ENCODE measurements at regions not wholly inside any gene's neighbourhood (a gene's known extent, or its start where the extent isn't known, plus 50 kb on each side); places are given as distances from the start of the nearest gene placed in this dataset.

GRCh38 chr2:122750095-122750494 lies 994.6 kb downstream of the TSN start:
- H3K9ac ChIP-seq (replicated peaks in 1 of 4; ENCODE audit: extremely low read depth in 1 of 4, low read depth in 3 of 4, low read length in 3 of 4): no peak overlapping the region
- FAIRE-seq: no peak
- POLR2A ChIA-PET (ENCODE audit: partially characterized antibody): no interaction called here

More at GRCh38 chr2:122750095-122750494, 994.6 kb downstream of the TSN start:
- no peaks in the 10 kb centered on the region for H4K20me1 ChIP-seq (replicated peaks in 1 of 2; ENCODE audit: control insufficient read depth in 1 of 2, insufficient read depth in 2 of 2, low read length in 2 of 2)
- CTCF ChIA-PET (ENCODE audit: partially characterized antibody): interaction anchor here (1.5 kb wide), 1 partner anchor 21 kb away, joined by 4 read pairs; no protein-coding TSS in a partner anchor
- H4K8ac ChIP-seq (ENCODE audit: extremely low read depth, insufficient read depth, low read length): no peak overlapping the region
- no peaks in the 10 kb centered on the region for H3K9me3 ChIP-seq (ENCODE audit: insufficient read depth in 2 of 2, low read depth in 1 of 2, low read length in 1 of 2)
- no peak overlapping the region for H3K14ac ChIP-seq (ENCODE audit: insufficient read length)
- H3K18ac ChIP-seq (ENCODE audit: extremely low read depth, low read length): no peak overlapping the region
- H3K27ac ChIP-seq (ENCODE audit: low read depth, low read length): no peak overlapping the region
- H2BK120ac ChIP-seq (replicated peaks; ENCODE audit: low read depth, low read length): no peak overlapping the region
- no peak overlapping the region for H2BK15ac ChIP-seq (ENCODE audit: low read length)
- no peak overlapping the region for H2AK5ac ChIP-seq (ENCODE audit: low read depth, low read length)
- H3K4me3 ChIP-seq (ENCODE audit: extremely low read depth in 1 of 4, insufficient read depth in 2 of 4, low read depth in 3 of 4, low read length in 4 of 4): no peak overlapping the region
- no peak overlapping the region for H3K4me2 ChIP-seq (ENCODE audit: insufficient read depth in 1 of 2, low read depth in 2 of 2, low read length in 2 of 2)
- no peaks in the 10 kb centered on the region for H3K23me2 ChIP-seq (ENCODE audit: low read depth, low read length)
- H3K4ac ChIP-seq (replicated peaks; ENCODE audit: insufficient read length, low read depth, low read length): no peak overlapping the region
- H3K56ac ChIP-seq (replicated peaks; ENCODE audit: insufficient read length, low read depth, low read length): no peak overlapping the region
- 94% methylated on average over 1 of the region's 1 CpG; no CpG with 5 or more reads in 1 of the 2 experiments for WGBS, 2 experiments (ENCODE audit: extremely low coverage in 1 of 2, insufficient coverage in 1 of 2, insufficient read length in 1 of 2, insufficient replicate concordance in 2 of 2, low coverage in 1 of 2, low lambda C conversion rate in 2 of 2, missing lambda C conversion rate in 1 of 2)
- DNase-seq (ENCODE audit: low read depth in 1 of 2, low spot score in 2 of 2): no peak
- TF ChIP-seq, protein P1, sequence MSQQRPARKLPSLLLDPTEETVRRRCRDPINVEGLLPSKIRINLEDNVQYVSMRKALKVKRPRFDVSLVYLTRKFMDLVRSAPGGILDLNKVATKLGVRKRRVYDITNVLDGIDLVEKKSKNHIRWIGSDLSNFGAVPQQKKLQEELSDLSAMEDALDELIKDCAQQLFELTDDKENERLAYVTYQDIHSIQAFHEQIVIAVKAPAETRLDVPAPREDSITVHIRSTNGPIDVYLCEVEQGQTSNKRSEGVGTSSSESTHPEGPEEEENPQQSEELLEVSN (IDR thresholded peaks at IDR 0.05): no peak
- TF ChIP-seq USF2 (IDR thresholded peaks at IDR 0.05; ENCODE audit: low read length) (no peak), KDM5A (IDR thresholded peaks at IDR 0.05; ENCODE audit: low read length) (no peak), TAF7 (optimal IDR thresholded peaks at IDR 0.05; ENCODE audit: borderline replicate concordance, low read depth, low read length) (no peak), EP300 (IDR thresholded peaks at IDR 0.05; ENCODE audit: borderline replicate concordance in 1 of 2, low read depth in 2 of 2, low read length in 2 of 2) (no peak), SRF (IDR thresholded peaks at IDR 0.05; ENCODE audit: low read depth, low read length) (no peak), CTBP2 (IDR thresholded peaks at IDR 0.05; ENCODE audit: borderline replicate concordance, insufficient read depth, insufficient read length, low read length) (no peak), TEAD4 (IDR thresholded peaks at IDR 0.05; ENCODE audit: low read depth, low read length) (no peak), TAF1 (IDR thresholded peaks at IDR 0.05; ENCODE audit: low read depth, low read length) (no peak), SP2 (IDR thresholded peaks at IDR 0.05; ENCODE audit: low read length) (no peak)
- no peak overlapping the region for H2BK5ac ChIP-seq (ENCODE audit: low read depth, low read length)
- no peaks in the 10 kb centered on the region for H3K79me2 ChIP-seq (ENCODE audit: control insufficient read depth in 1 of 2, insufficient read depth in 2 of 2, low read length in 2 of 2)
- no peak overlapping the region for H3K23ac ChIP-seq (ENCODE audit: insufficient read length)
- no peaks in the 10 kb centered on the region for H3K79me1 ChIP-seq (ENCODE audit: low read depth, low read length)
- H3K36me3 ChIP-seq (ENCODE audit: control insufficient read depth in 2 of 4, insufficient read depth in 4 of 4, low read length in 3 of 4): no peaks in the 10 kb centered on the region
- H4K5ac ChIP-seq (ENCODE audit: insufficient read length, low read depth, low read length): no peak overlapping the region
- H4K91ac ChIP-seq (replicated peaks; ENCODE audit: insufficient read length, low read length): no peak overlapping the region
- no peak overlapping the region for H2AFZ ChIP-seq (ENCODE audit: low read length)
- no peak overlapping the region for H2BK20ac ChIP-seq (ENCODE audit: low read length)
- H3K4me1 ChIP-seq (replicated peaks in 1 of 4; ENCODE audit: control insufficient read depth in 3 of 4, insufficient read depth in 4 of 4, low read length in 3 of 4): peaks cover 0 to 5% (median 3%) of the 10 kb centered on the region in 4 experiments; a peak in 2 of 7 replicates
- no peaks in the 10 kb centered on the region; a peak in 1 of 7 replicates for H3K27me3 ChIP-seq (replicated peaks in 1 of 4; ENCODE audit: control insufficient read depth in 3 of 4, extremely low read depth in 1 of 4, insufficient read depth in 3 of 4, low read length in 3 of 4)
- no peak overlapping the region for H2BK12ac ChIP-seq (ENCODE audit: low read depth, low read length)
